SK-N-SH (cell line): ENCODE measurements at regions not wholly inside any gene's neighbourhood (a gene's known extent, or its start where the extent isn't known, plus 50 kb on each side); places are given as distances from the start of the nearest gene placed in this dataset.

Experiments
- CTCF ChIA-PET: fragments of 300-600, 350-600 bp; formaldehyde crosslinking; extraction: SDS; loops from one replicate; lab custom pipeline; 2021; lab: Yijun Ruan, JAX
- POLR2A ChIA-PET: fragments of 350-600 bp; sonication (Branson Sonifier 250); formaldehyde crosslinking; extraction: SDS; loops from one replicate; lab custom pipeline; 2020; ENCODE audit warnings: antibody characterized with exemption, inconsistent platforms; lab: Yijun Ruan, JAX
- DNase-seq: peaks from one replicate; pipeline ENCODE4 v3.0.0; 2012
- H2AFZ ChIP-seq: fragments of 200-600 bp; sonication (generic); 2 replicates; pipeline ENCODE4 v1.8.1; 2016; ENCODE audit warnings: antibody characterized with exemption, mild to moderate bottlenecking, low read depth
- H3F3A ChIP-seq: fragments of 200-600 bp; sonication (generic); replicated peaks from 2 replicates; pipeline ENCODE3; 2016; ENCODE audit warnings: antibody characterized with exemption, mild to moderate bottlenecking; ENCODE audit not compliant: insufficient read depth
- H3K27ac ChIP-seq, 2 experiments: fragments of 200-500 bp in 1 of 2; fragments of 200-600 bp in 1 of 2; sonication (Bioruptor generic) in 1 of 2; sonication (generic), shearing (Covaris generic) in 1 of 2; 2 replicates each; pipeline versions ENCODE4 v1.5.1 to v1.6.1; 2014 to 2016; ENCODE audit warnings: low read depth in 2 of 2, inconsistent platforms in 1 of 2, low read length in 1 of 2, mild to moderate bottlenecking in 1 of 2, mixed read lengths in 1 of 2
- H3K27me3 ChIP-seq: fragments of 200-600 bp; sonication (generic), shearing (Covaris generic); 2 replicates; pipeline ENCODE4 v1.6.1; 2016; ENCODE audit warnings: mixed run types; ENCODE audit not compliant: insufficient read depth
- H3K36me3 ChIP-seq, 2 experiments: fragments of 200-500 bp in 1 of 2; fragments of 200-600 bp in 1 of 2; sonication (Bioruptor generic) in 1 of 2; sonication (generic) in 1 of 2; replicated peaks in 1 of 2; 2 replicates each; pipeline versions ENCODE3 to v1.5.1; 2014 to 2016; ENCODE audit warnings: low read length in 1 of 2, mild to moderate bottlenecking in 1 of 2; ENCODE audit not compliant: insufficient read depth in 2 of 2, control insufficient read depth in 1 of 2
- H3K4me1 ChIP-seq, 2 experiments: fragments of 200-500 bp in 1 of 2; fragments of 200-600 bp in 1 of 2; sonication (Bioruptor generic) in 1 of 2; sonication (generic), shearing (Covaris generic) in 1 of 2; 2 replicates each; pipeline versions ENCODE4 v1.5.1 to v1.6.1; 2014 to 2016; ENCODE audit warnings: low read depth in 1 of 2, low read length in 1 of 2, mixed run types in 1 of 2; ENCODE audit not compliant: insufficient read depth in 2 of 2, control insufficient read depth in 1 of 2
- H3K4me2 ChIP-seq: fragments of 200-600 bp; sonication (generic), shearing (Covaris generic); 2 replicates; pipeline ENCODE4 v1.6.1; 2017; ENCODE audit warnings: mixed run types
- H3K4me3 ChIP-seq, 2 experiments: fragments of 200-500 bp in 1 of 2; fragments of 200-600 bp in 1 of 2; sonication (Bioruptor generic) in 1 of 2; sonication (generic), shearing (Covaris generic) in 1 of 2; 2 replicates each; pipeline versions ENCODE4 v1.5.1 to v1.8.1; 2014 to 2016; ENCODE audit warnings: low read depth in 2 of 2, inconsistent platforms in 1 of 2, low read length in 1 of 2, mild to moderate bottlenecking in 1 of 2, mixed read lengths in 1 of 2, moderate library complexity in 1 of 2
- H3K79me2 ChIP-seq: fragments of 200-600 bp; sonication (generic); 2 replicates; pipeline ENCODE4 v1.8.1; 2017; ENCODE audit warnings: mild to moderate bottlenecking; ENCODE audit not compliant: insufficient read depth
- H3K9ac ChIP-seq: fragments of 200-600 bp; sonication (generic); 2 replicates; pipeline ENCODE4 v1.6.1; 2017; ENCODE audit warnings: mixed run types
- H3K9me2 ChIP-seq: fragments of 200-600 bp; sonication (generic); 2 replicates; pipeline ENCODE4 v1.6.1; 2017; ENCODE audit warnings: mixed run types
- H3K9me3 ChIP-seq: fragments of 200-600 bp; sonication (generic); 2 replicates; pipeline ENCODE4 v1.6.1; 2017; ENCODE audit warnings: mixed run types, mild to moderate bottlenecking, moderate library complexity
- H4K20me1 ChIP-seq: fragments of 200-600 bp; sonication (generic); 2 replicates; pipeline ENCODE4 v1.6.1; 2017; ENCODE audit warnings: mild to moderate bottlenecking, mixed run types; ENCODE audit not compliant: insufficient read depth
- CHD2 ChIP-seq: fragments of 150-350 bp; IDR thresholded peaks from 2 replicates; pipeline ENCODE4 v1.6.1; 2018; ENCODE audit warnings: low read length; ENCODE audit not compliant: partially characterized antibody
- EP300 ChIP-seq, 2 experiments: IDR thresholded peaks; 2 replicates each; pipeline versions ENCODE4 v1.4.0 to v1.6.1; 2012; ENCODE audit warnings: borderline replicate concordance in 1 of 2, low read depth in 1 of 2, low read length in 1 of 2
- FOSL2 ChIP-seq: IDR thresholded peaks from 2 replicates; pipeline ENCODE4 v1.4.0; 2012; ENCODE audit warnings: low read depth, mild to moderate bottlenecking, moderate library complexity, borderline replicate concordance
- FOXM1 ChIP-seq: IDR thresholded peaks from 2 replicates; pipeline ENCODE4 v1.4.0; 2012; ENCODE audit warnings: low read depth, mild to moderate bottlenecking
- JUND ChIP-seq: IDR thresholded peaks from 2 replicates; pipeline ENCODE4 v1.4.0; 2012
- RCOR1 ChIP-seq: fragments of 150-350 bp; IDR thresholded peaks from 2 replicates; pipeline ENCODE4 v1.6.1; 2017; ENCODE audit warnings: antibody characterized with exemption, low read length
- RFX5 ChIP-seq: IDR thresholded peaks from 2 replicates; pipeline ENCODE4 v1.6.1; 2012; ENCODE audit warnings: mild to moderate bottlenecking, improper control_type of control experiment, low read length
- SIN3A ChIP-seq: IDR thresholded peaks from 2 replicates; pipeline ENCODE4 v1.6.1; 2012; ENCODE audit warnings: low read depth, mild to moderate bottlenecking, low read length, moderate library complexity, borderline replicate concordance
- SMC3 ChIP-seq: IDR thresholded peaks from 2 replicates; pipeline ENCODE4 v1.6.1; 2012; ENCODE audit warnings: low read depth, low read length, improper control_type of control experiment
- TAF1 ChIP-seq: IDR thresholded peaks from 2 replicates; pipeline ENCODE4 v1.6.1; 2012; ENCODE audit warnings: low read depth, mild to moderate bottlenecking, low read length, moderate library complexity, borderline replicate concordance
- TEAD4 ChIP-seq: IDR thresholded peaks from 2 replicates; pipeline ENCODE4 v1.4.0; 2012; ENCODE audit warnings: mild to moderate bottlenecking, borderline replicate concordance; ENCODE audit not compliant: insufficient read depth
- WGBS: methylation state at CpG from one replicate; pipeline ENCODE4 v1.1.6; 2017; ENCODE audit warnings: low lambda C conversion rate; 5-methylcytosine and 5-hydroxymethylcytosine counted together

DNA sequence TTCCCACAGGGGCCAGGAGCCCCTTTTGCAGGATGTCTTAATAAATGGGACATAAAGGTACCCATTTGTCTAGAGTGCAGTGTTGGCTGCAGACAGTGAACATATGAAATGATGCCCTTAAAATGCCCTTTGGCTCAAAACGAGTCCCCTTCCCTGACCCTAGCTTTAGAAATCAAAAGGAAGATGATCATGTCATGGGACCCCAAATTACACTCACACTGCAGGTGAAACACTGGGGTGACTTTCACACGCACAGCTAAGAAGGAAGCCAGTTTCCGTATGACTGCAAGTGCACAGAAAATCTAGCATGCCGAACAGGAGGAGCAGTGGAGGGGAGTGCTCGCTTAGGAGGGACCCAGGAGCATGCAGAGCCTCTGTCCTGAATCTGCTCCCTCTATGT lies 154.5 kb upstream of the KLF14 start:
- H3K36me3 ChIP-seq, result peaks cover 41 to 62% of the 10 kb centered on the region in 2 experiments
- CTCF ChIA-PET, result interaction anchor here (1.2 to 9.7 kb wide), 5 partner anchors 8 to 152 kb away, joined by 3 to 136 read pairs (median 18); no protein-coding TSS in a partner anchor
- H3K4me1 ChIP-seq, result peaks cover 13 to 73% of the 10 kb centered on the region in 2 experiments
- H3K79me2 ChIP-seq, result peaks cover 96% of the 10 kb centered on the region
- H3F3A ChIP-seq, result peaks cover 87% of the 10 kb centered on the region
- peak overlapping the region; percentile 72 for H3K4me2 ChIP-seq
- H2AFZ ChIP-seq, result no peak overlapping the region
- peak overlapping the region; percentile 70; the same call in 1 of the 2 replicates for H3K9ac ChIP-seq
- peak overlapping the region; percentile 81 to 100; a peak in 3 of 4 replicates for H3K27ac ChIP-seq
- H3K4me3 ChIP-seq, result no peak overlapping the region
- peaks cover 15% of the 10 kb centered on the region for H4K20me1 ChIP-seq
- no peaks in the 10 kb centered on the region for H3K9me2 ChIP-seq
- POLR2A ChIA-PET, result no interaction called here
- TF ChIP-seq SIN3A (no peak), JUND (no peak), SMC3 (no peak), TAF1 (no peak), TEAD4 (no peak), RFX5 (no peak), EP300 (IDR thresholded peaks at IDR 0.05; ENCODE audit: borderline replicate concordance in 1 of 2, low read depth in 1 of 2, low read length in 1 of 2) (no peak), FOSL2 (no peak)
- TF ChIP-seq, all 33 proteins: peak for 0
- 76% methylated on average over 5 of the region's 5 CpGs for WGBS
- Histone ChIP-seq H3K27me3 (no peaks in the 10 kb centered on the region), H3K9me3 (no peaks in the 10 kb centered on the region)
- DNase-seq, result no peak

DNA sequence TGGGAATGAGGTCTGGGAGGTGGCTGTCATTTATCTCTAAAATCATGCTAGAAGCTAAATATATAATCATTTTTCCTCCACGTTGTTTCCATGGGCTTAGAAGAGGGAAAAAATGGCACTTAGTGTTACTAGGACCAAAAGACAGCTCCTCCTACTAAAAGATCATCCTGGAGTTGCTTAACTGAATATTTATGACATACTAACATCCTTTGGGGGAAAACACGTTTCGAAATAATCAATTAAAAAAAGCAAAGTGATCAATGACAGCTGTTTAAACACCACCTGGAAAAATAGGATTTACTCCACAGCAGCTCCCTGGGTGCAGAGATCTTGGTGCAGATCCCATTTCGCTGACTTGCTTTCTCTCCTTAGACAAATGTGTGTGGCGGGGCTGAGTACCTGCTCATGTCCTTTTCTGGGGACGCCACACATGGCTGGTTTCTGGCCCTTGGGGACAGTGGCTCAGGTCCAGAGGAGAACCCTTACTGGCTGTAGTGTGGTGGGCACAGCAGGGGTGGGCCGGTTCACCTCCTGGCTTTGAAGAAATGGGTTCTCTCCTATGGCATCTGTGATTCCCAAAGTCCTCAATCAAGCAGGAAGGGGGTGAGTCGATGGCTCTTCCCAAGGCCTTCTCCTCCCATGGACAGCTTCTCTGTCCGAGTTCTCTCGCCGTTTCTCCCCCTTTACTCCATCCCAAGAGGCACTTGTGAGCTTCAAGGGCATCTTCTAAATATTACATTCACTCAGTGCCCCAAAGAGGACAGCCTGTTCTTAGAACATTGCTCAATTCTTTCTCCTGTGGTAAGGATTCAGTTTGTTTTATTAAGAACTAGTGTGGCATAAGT lies 156.4 kb upstream of the KLF14 start:
- Histone ChIP-seq H3K27ac (peak overlapping the region; percentile 82 to 100), H3K9me2 (no peaks in the 10 kb centered on the region), H3K27me3 (no peaks in the 10 kb centered on the region)
- WGBS, result 76% methylated on average over 11 of the region's 11 CpGs
- no peak for TF ChIP-seq RCOR1
- TF ChIP-seq FOXM1, result no peak
- TF ChIP-seq RFX5, result no peak
- TF ChIP-seq EP300 (IDR thresholded peaks at IDR 0.05; ENCODE audit: borderline replicate concordance in 1 of 2, low read depth in 1 of 2, low read length in 1 of 2), result no peak
- no peak for TF ChIP-seq TEAD4
- no peak for TF ChIP-seq CHD2
- TF ChIP-seq, all 33 proteins: peak for 0
- CTCF ChIA-PET, result interaction anchor here (0.8 to 4.3 kb wide), 7 partner anchors 16 to 178 kb away, joined by 3 to 21 read pairs (median 6); no protein-coding TSS in a partner anchor
- no peaks in the 10 kb centered on the region for H3K9me3 ChIP-seq
- peaks cover 17 to 83% of the 10 kb centered on the region in 2 experiments for H3K4me1 ChIP-seq
- POLR2A ChIA-PET, result no interaction called here
- H3K9ac ChIP-seq, result peak overlapping the region; percentile 62; the same call in 1 of the 2 replicates
- peaks cover 90% of the 10 kb centered on the region for H3F3A ChIP-seq
- H3K79me2 ChIP-seq, result peaks cover 96% of the 10 kb centered on the region
- H4K20me1 ChIP-seq, result peaks cover 34% of the 10 kb centered on the region
- no peak for DNase-seq
- peak overlapping the region; percentile 72 for H3K4me2 ChIP-seq
- H3K4me3 ChIP-seq, result no peak overlapping the region
- no peak overlapping the region for H2AFZ ChIP-seq
- H3K36me3 ChIP-seq, result peaks cover 35 to 55% of the 10 kb centered on the region in 2 experiments
